Liver (tissue), 8 donors: ENCODE measurements at regions not wholly inside any gene's neighbourhood (a gene's known extent, or its start where the extent isn't known, plus 50 kb on each side); places are given as distances from the start of the nearest gene placed in this dataset.

Source experiments
- DNase-seq: peaks from one replicate; pipeline ENCODE4 v3.0.0-alpha.2; 2017; ENCODE audit warnings: low spot score
- H3K27ac ChIP-seq, 2 donors: one replicate each; pipeline ENCODE4 v1.7.0; 2013; ENCODE audit warnings: inconsistent platforms in 2 of 2, low read length in 2 of 2, control low read depth in 1 of 2, low read depth in 1 of 2, mild to moderate bottlenecking in 1 of 2
- H3K27me3 ChIP-seq, 4 donors: one replicate each; pipeline versions ENCODE4 v1.6.1 to v1.7.0; 2013; ENCODE audit warnings: low read length in 3 of 4, inconsistent platforms in 1 of 4, mild to moderate bottlenecking in 1 of 4, moderate library complexity in 1 of 4; ENCODE audit not compliant: control insufficient read depth in 4 of 4, insufficient read depth in 4 of 4
- H3K36me3 ChIP-seq, 4 donors: one replicate each; pipeline versions ENCODE4 v1.6.1 to v1.7.0; 2013; ENCODE audit warnings: low read length in 3 of 4, mild to moderate bottlenecking in 3 of 4, low read depth in 1 of 4, moderate library complexity in 1 of 4; ENCODE audit not compliant: control insufficient read depth in 4 of 4, insufficient read depth in 3 of 4
- H3K4me1 ChIP-seq, 4 donors: one replicate each; pipeline versions ENCODE4 v1.6.1 to v1.7.0; 2013; ENCODE audit warnings: low read length in 3 of 4, mild to moderate bottlenecking in 3 of 4, moderate library complexity in 1 of 4; ENCODE audit not compliant: control insufficient read depth in 4 of 4, insufficient read depth in 4 of 4
- H3K4me3 ChIP-seq, 3 donors: one replicate each; pipeline versions ENCODE4 v1.6.1 to v1.7.0; 2013; ENCODE audit warnings: low read length in 3 of 3, control low read depth in 1 of 3, low read depth in 1 of 3, mild to moderate bottlenecking in 1 of 3
- H3K9ac ChIP-seq, 2 donors: one replicate each; pipeline ENCODE4 v1.7.0; 2013; ENCODE audit warnings: low read length in 2 of 2, mild to moderate bottlenecking in 2 of 2, moderate library complexity in 2 of 2, control low read depth in 1 of 2, low read depth in 1 of 2
- H3K9me3 ChIP-seq, 4 donors: one replicate each; pipeline versions ENCODE4 v1.6.1 to v1.7.0; 2013; ENCODE audit warnings: low read length in 3 of 4; ENCODE audit not compliant: control insufficient read depth in 4 of 4
- FOXA1 ChIP-seq: IDR thresholded peaks from 2 replicates; pipeline ENCODE4 v1.6.1; 2016; ENCODE audit warnings: antibody characterized with exemption
- FOXA2 ChIP-seq: IDR thresholded peaks from 2 replicates; pipeline ENCODE4 v1.6.1; 2016; ENCODE audit warnings: antibody characterized with exemption
- GABPA ChIP-seq, 2 donors: IDR thresholded peaks in 1 of 2; conservative IDR thresholded peaks in 1 of 2; 2 replicates each; pipeline ENCODE4 v1.6.1; 2016; ENCODE audit warnings: antibody characterized with exemption in 2 of 2, mild to moderate bottlenecking in 1 of 2, moderate library complexity in 1 of 2
- HNF4A ChIP-seq, 2 donors: conservative IDR thresholded peaks; 2 replicates each; pipeline ENCODE4 v1.6.1; 2016; ENCODE audit warnings: antibody characterized with exemption in 2 of 2, mild to moderate bottlenecking in 2 of 2
- HNF4G ChIP-seq: IDR thresholded peaks from 2 replicates; pipeline ENCODE4 v1.6.1; 2016; ENCODE audit warnings: antibody characterized with exemption
- JUND ChIP-seq, 2 donors: IDR thresholded peaks; 2 replicates each; pipeline ENCODE4 v1.6.1; 2016; ENCODE audit warnings: antibody characterized with exemption in 2 of 2
- NR2F2 ChIP-seq: IDR thresholded peaks from 2 replicates; pipeline ENCODE4 v1.6.1; 2016; ENCODE audit warnings: antibody characterized with exemption
- RAD21 ChIP-seq, 2 donors: IDR thresholded peaks; 2 replicates each; pipeline ENCODE4 v1.6.1; 2016; ENCODE audit warnings: antibody characterized with exemption in 2 of 2, mild to moderate bottlenecking in 2 of 2
- RXRA ChIP-seq, 2 donors: IDR thresholded peaks; 2 replicates each; pipeline ENCODE4 v1.6.1; 2017 to 2018; ENCODE audit warnings: antibody characterized with exemption in 2 of 2, mild to moderate bottlenecking in 1 of 2
- SP1 ChIP-seq: IDR thresholded peaks from 2 replicates; pipeline ENCODE4 v1.6.1; 2018; ENCODE audit warnings: antibody characterized with exemption, mild to moderate bottlenecking
- TAF1 ChIP-seq: conservative IDR thresholded peaks from 2 replicates; pipeline ENCODE4 v1.6.1; 2016; ENCODE audit warnings: antibody characterized with exemption, mild to moderate bottlenecking
- YY1 ChIP-seq: IDR thresholded peaks from 2 replicates; pipeline ENCODE4 v1.6.1; 2016; ENCODE audit warnings: antibody characterized with exemption, mild to moderate bottlenecking
- WGBS: extraction: QIAGEN DNeasy Blood & Tissue Kit; methylation state at CpG from one replicate; pipeline ENCODE4 v1.1.7; 2013; 5-methylcytosine and 5-hydroxymethylcytosine counted together
- TF ChIP-seq, protein P1 (sequence below): IDR thresholded peaks from 2 replicates; pipeline ENCODE4 v1.6.1; 2016; ENCODE audit warnings: antibody characterized with exemption, mild to moderate bottlenecking
- TF ChIP-seq, protein P2 (sequence below): IDR thresholded peaks from 2 replicates; pipeline ENCODE4 v1.6.1; 2016; ENCODE audit warnings: antibody characterized with exemption
- TF ChIP-seq, protein P3 (sequence below): fragments of 150-350 bp; IDR thresholded peaks from 2 replicates; pipeline ENCODE4 v1.5.1; 2017; ENCODE audit warnings: improper control_type of control experiment, low read depth, low read length; ENCODE audit not compliant: missing input control
- TF ChIP-seq, protein P4 (sequence below): IDR thresholded peaks from 2 replicates; pipeline ENCODE4 v1.6.1; 2016; ENCODE audit warnings: antibody characterized with exemption
- TF ChIP-seq, protein P5 (sequence below): IDR thresholded peaks from 2 replicates; pipeline ENCODE4 v1.6.1; 2016; ENCODE audit warnings: antibody characterized with exemption
- donor health status: healthy.
- donor health status: healthy.
- donor health status: healthy.
- donor health status: healthy.
- donor health status: healthy.

DNA sequence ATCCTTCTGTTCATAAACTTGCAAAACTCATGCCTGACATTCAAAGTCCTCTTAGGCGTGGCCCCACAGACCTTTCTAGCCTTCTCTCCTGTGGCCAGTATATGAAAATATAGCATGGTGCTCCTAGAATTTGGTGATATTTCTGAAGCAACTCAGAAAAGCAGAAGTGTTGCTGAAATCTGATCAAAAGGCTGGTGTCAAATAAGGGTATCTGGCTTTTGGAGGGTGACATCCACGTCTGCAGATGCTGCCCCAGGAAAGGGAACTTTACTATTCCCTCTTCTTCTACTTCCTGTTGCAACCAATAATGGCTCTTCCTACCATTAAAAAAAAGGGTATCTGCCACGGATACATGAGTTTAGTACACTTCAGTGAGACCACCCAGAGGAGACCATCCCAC, 83.9 kb upstream of the RPS6KA3 start:
- 77% methylated on average over 3 of the region's 3 CpGs for WGBS
- Histone ChIP-seq H3K4me1 (no peaks in the 10 kb centered on the region), H3K9me3 (no peaks in the 10 kb centered on the region), H3K4me3 (no peak overlapping the region), H3K27ac (no peak overlapping the region), H3K27me3 (no peaks in the 10 kb centered on the region), H3K36me3 (no peaks in the 10 kb centered on the region), H3K9ac (no peak overlapping the region)
- no peak for DNase-seq
- no peak for TF ChIP-seq SP1
- TF ChIP-seq RAD21 (IDR thresholded peaks at IDR 0.05): no peak
- TF ChIP-seq, protein P1, sequence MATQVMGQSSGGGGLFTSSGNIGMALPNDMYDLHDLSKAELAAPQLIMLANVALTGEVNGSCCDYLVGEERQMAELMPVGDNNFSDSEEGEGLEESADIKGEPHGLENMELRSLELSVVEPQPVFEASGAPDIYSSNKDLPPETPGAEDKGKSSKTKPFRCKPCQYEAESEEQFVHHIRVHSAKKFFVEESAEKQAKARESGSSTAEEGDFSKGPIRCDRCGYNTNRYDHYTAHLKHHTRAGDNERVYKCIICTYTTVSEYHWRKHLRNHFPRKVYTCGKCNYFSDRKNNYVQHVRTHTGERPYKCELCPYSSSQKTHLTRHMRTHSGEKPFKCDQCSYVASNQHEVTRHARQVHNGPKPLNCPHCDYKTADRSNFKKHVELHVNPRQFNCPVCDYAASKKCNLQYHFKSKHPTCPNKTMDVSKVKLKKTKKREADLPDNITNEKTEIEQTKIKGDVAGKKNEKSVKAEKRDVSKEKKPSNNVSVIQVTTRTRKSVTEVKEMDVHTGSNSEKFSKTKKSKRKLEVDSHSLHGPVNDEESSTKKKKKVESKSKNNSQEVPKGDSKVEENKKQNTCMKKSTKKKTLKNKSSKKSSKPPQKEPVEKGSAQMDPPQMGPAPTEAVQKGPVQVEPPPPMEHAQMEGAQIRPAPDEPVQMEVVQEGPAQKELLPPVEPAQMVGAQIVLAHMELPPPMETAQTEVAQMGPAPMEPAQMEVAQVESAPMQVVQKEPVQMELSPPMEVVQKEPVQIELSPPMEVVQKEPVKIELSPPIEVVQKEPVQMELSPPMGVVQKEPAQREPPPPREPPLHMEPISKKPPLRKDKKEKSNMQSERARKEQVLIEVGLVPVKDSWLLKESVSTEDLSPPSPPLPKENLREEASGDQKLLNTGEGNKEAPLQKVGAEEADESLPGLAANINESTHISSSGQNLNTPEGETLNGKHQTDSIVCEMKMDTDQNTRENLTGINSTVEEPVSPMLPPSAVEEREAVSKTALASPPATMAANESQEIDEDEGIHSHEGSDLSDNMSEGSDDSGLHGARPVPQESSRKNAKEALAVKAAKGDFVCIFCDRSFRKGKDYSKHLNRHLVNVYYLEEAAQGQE: no peak
- TF ChIP-seq FOXA1: no peak
- TF ChIP-seq, protein P2, sequence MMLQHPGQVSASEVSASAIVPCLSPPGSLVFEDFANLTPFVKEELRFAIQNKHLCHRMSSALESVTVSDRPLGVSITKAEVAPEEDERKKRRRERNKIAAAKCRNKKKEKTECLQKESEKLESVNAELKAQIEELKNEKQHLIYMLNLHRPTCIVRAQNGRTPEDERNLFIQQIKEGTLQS: no peak
- TF ChIP-seq TAF1: no peak
- no peak for TF ChIP-seq YY1
- TF ChIP-seq, protein P3, sequence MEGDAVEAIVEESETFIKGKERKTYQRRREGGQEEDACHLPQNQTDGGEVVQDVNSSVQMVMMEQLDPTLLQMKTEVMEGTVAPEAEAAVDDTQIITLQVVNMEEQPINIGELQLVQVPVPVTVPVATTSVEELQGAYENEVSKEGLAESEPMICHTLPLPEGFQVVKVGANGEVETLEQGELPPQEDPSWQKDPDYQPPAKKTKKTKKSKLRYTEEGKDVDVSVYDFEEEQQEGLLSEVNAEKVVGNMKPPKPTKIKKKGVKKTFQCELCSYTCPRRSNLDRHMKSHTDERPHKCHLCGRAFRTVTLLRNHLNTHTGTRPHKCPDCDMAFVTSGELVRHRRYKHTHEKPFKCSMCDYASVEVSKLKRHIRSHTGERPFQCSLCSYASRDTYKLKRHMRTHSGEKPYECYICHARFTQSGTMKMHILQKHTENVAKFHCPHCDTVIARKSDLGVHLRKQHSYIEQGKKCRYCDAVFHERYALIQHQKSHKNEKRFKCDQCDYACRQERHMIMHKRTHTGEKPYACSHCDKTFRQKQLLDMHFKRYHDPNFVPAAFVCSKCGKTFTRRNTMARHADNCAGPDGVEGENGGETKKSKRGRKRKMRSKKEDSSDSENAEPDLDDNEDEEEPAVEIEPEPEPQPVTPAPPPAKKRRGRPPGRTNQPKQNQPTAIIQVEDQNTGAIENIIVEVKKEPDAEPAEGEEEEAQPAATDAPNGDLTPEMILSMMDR: no peak
- TF ChIP-seq, protein P4, sequence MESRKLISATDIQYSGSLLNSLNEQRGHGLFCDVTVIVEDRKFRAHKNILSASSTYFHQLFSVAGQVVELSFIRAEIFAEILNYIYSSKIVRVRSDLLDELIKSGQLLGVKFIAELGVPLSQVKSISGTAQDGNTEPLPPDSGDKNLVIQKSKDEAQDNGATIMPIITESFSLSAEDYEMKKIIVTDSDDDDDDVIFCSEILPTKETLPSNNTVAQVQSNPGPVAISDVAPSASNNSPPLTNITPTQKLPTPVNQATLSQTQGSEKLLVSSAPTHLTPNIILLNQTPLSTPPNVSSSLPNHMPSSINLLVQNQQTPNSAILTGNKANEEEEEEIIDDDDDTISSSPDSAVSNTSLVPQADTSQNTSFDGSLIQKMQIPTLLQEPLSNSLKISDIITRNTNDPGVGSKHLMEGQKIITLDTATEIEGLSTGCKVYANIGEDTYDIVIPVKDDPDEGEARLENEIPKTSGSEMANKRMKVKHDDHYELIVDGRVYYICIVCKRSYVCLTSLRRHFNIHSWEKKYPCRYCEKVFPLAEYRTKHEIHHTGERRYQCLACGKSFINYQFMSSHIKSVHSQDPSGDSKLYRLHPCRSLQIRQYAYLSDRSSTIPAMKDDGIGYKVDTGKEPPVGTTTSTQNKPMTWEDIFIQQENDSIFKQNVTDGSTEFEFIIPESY: no peak
- TF ChIP-seq HNF4A (conservative IDR thresholded peaks at IDR 0.05): no peak
- no peak for TF ChIP-seq FOXA2
- TF ChIP-seq, protein P5, sequence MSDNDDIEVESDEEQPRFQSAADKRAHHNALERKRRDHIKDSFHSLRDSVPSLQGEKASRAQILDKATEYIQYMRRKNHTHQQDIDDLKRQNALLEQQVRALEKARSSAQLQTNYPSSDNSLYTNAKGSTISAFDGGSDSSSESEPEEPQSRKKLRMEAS: no peak
- TF ChIP-seq NR2F2: no peak

DNA sequence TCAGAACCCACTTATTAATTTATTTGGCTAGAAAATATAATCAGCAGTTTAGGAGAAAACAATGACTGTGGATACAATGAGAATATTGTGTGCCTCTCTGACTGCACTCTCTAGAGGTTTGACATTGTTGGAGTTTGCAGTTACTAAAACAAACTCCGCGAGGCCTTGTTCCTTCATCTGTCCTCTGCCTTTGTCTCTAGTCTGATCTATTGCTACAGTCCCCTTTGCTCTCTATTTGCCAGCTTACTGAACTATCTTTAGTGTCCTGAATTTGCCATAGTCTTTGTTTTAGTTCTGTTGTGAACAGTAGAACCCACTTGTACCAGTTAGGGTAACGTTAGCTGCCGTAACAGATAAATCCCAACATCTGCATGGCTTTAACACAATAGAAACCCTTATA, 81.4 kb upstream of the RPS6KA3 start:
- TF ChIP-seq HNF4G (no peak), SP1 (no peak), RXRA (IDR thresholded peaks at IDR 0.05) (no peak), FOXA1 (no peak), HNF4A (conservative IDR thresholded peaks at IDR 0.05) (no peak), GABPA (IDR thresholded peaks at IDR 0.05 in 1 of 2, conservative IDR thresholded peaks at IDR 0.05 in 1 of 2) (no peak), JUND (IDR thresholded peaks at IDR 0.05) (no peak), FOXA2 (no peak), YY1 (no peak), NR2F2 (no peak)
- TF ChIP-seq, protein P3: no peak
- TF ChIP-seq, protein P5: no peak
- WGBS: 95% methylated on average over 4 of the region's 4 CpGs
- no peaks in the 10 kb centered on the region for H3K4me1 ChIP-seq
- no peak overlapping the region for H3K9ac ChIP-seq
- H3K4me3 ChIP-seq: no peak overlapping the region
- no peaks in the 10 kb centered on the region for H3K27me3 ChIP-seq
- no peaks in the 10 kb centered on the region for H3K9me3 ChIP-seq
- no peak for DNase-seq
- no peaks in the 10 kb centered on the region for H3K36me3 ChIP-seq
- no peak overlapping the region for H3K27ac ChIP-seq
